Astrocyte (in vitro differentiated cells and primary cell): ENCODE measurements at regions not wholly inside any gene's neighbourhood (a gene's known extent, or its start where the extent isn't known, plus 50 kb on each side); places are given as distances from the start of the nearest gene placed in this dataset.

ENCODE experiments used
- EZH2 ChIP-seq: IDR thresholded peaks from 2 replicates; pipeline ENCODE4 v1.6.1; 2012; ENCODE audit warnings: mild to moderate bottlenecking, low read length, inconsistent platforms; ENCODE audit not compliant: insufficient read depth
- TF ChIP-seq, protein P1 (sequence below): IDR thresholded peaks from 2 replicates; pipeline ENCODE4 v1.5.1; 2011; ENCODE audit warnings: low read depth, mild to moderate bottlenecking, inconsistent platforms, low read length, moderate library complexity; ENCODE audit not compliant: insufficient read depth

GRCh38 chr4:148793221-148793620 lies 351.0 kb upstream of the NR3C2 start:
- TF ChIP-seq, protein P1, sequence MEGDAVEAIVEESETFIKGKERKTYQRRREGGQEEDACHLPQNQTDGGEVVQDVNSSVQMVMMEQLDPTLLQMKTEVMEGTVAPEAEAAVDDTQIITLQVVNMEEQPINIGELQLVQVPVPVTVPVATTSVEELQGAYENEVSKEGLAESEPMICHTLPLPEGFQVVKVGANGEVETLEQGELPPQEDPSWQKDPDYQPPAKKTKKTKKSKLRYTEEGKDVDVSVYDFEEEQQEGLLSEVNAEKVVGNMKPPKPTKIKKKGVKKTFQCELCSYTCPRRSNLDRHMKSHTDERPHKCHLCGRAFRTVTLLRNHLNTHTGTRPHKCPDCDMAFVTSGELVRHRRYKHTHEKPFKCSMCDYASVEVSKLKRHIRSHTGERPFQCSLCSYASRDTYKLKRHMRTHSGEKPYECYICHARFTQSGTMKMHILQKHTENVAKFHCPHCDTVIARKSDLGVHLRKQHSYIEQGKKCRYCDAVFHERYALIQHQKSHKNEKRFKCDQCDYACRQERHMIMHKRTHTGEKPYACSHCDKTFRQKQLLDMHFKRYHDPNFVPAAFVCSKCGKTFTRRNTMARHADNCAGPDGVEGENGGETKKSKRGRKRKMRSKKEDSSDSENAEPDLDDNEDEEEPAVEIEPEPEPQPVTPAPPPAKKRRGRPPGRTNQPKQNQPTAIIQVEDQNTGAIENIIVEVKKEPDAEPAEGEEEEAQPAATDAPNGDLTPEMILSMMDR: no peak
- TF ChIP-seq EZH2: no peak
